Stimulated activated CD4-positive, alpha-beta T cell treated with anti-CD3 and anti-CD28 coated beads, Interleukin-4, amount 100 ng/mL, for 48 hours (primary cell): ENCODE measurements at regions not wholly inside any gene's neighbourhood (a gene's known extent, or its start where the extent isn't known, plus 50 kb on each side); places are given as distances from the start of the nearest gene placed in this dataset.

ENCODE experiments used
- DNase-seq, 2 donors: peaks; one replicate each; pipeline ENCODE4 v3.0.0-alpha.2; 2020; ENCODE audit warnings: low read depth in 2 of 2

- DNase-seq, result no peak
Measured at GRCh38 chr5:133687212-133688061, 75.1 kb upstream of the FSTL4 start.

GRCh38 chr5:133686566-133686965 lies 74.2 kb upstream of the FSTL4 start:
- DNase-seq, result no peak

- no peak for DNase-seq
Measured at GRCh38 chr5:133685402-133686018, 73.2 kb upstream of the FSTL4 start.

- DNase-seq, result no peak
Measured at GRCh38 chr5:133683646-133684596, 71.6 kb upstream of the FSTL4 start.

- no peak for DNase-seq
Measured at GRCh38 chr5:133682451-133682850, 70.1 kb upstream of the FSTL4 start.

- DNase-seq, result no peak
Measured at GRCh38 chr5:133681896-133682295, 69.6 kb upstream of the FSTL4 start.

- no peak for DNase-seq
Measured at GRCh38 chr5:133680830-133681565, 68.7 kb upstream of the FSTL4 start.

- no peak for DNase-seq
Measured at GRCh38 chr5:133679534-133679933, 67.2 kb upstream of the FSTL4 start.

GRCh38 chr5:133675376-133676154 lies 63.2 kb upstream of the FSTL4 start:
- no peak for DNase-seq

GRCh38 chr5:133670336-133670735 lies 58.0 kb upstream of the FSTL4 start:
- DNase-seq, result no peak

- DNase-seq, result no peak
Measured at GRCh38 chr5:133669472-133669871, 57.1 kb upstream of the FSTL4 start.

GRCh38 chr5:133668458-133668857 lies 56.1 kb upstream of the FSTL4 start:
- no peak for DNase-seq

GRCh38 chr5:133667217-133667616 lies 54.9 kb upstream of the FSTL4 start:
- no peak for DNase-seq

GRCh38 chr5:133665571-133665970 lies 53.2 kb upstream of the FSTL4 start:
- no peak for DNase-seq

GRCh38 chr5:133664422-133664821 lies 52.1 kb upstream of the FSTL4 start:
- DNase-seq, result no peak

- no peak for DNase-seq
Measured at GRCh38 chr5:133663397-133664054, 51.2 kb upstream of the FSTL4 start.

GRCh38 chr5:133662578-133662977 lies 50.2 kb upstream of the FSTL4 start:
- DNase-seq, result no peak
